HUDEP-2 (cell line): ENCODE measurements at regions not wholly inside any gene's neighbourhood (a gene's known extent, or its start where the extent isn't known, plus 50 kb on each side); places are given as distances from the start of the nearest gene placed in this dataset.

Source experiments
- DNase-seq, 76 experiments: peaks; one replicate each; lab custom pipeline; 2025; ENCODE audit not compliant: unreplicated experiment in 76 of 76; lab: John Stamatoyannopoulos, UW

GRCh38 chr2:12074845-12075217, 328.4 kb downstream of the LPIN1 start:
- no peak for DNase-seq

- DNase-seq: no peak
Observed at GRCh38 chr2:12075603-12076002, 329.2 kb downstream of the LPIN1 start.

- no peak for DNase-seq
Observed at GRCh38 chr2:12076810-12077209, 330.4 kb downstream of the LPIN1 start.

- DNase-seq: no peak
Observed at GRCh38 chr2:12080360-12080759, 333.9 kb downstream of the LPIN1 start.

GRCh38 chr2:12081481-12082210, 335.2 kb downstream of the LPIN1 start:
- no peak for DNase-seq

- DNase-seq: no peak
Observed at GRCh38 chr2:12083081-12083581, 336.7 kb downstream of the LPIN1 start.

- DNase-seq: no peak
Observed at GRCh38 chr2:12083713-12084419, 337.4 kb downstream of the LPIN1 start.

- no peak for DNase-seq
Observed at GRCh38 chr2:12087175-12087574, 340.7 kb downstream of the LPIN1 start.

GRCh38 chr2:12087671-12088380, 341.4 kb downstream of the LPIN1 start:
- no peak for DNase-seq

- DNase-seq: no peak
Observed at GRCh38 chr2:12089001-12089400, 342.6 kb downstream of the LPIN1 start.

- DNase-seq: no peak
Observed at GRCh38 chr2:12089496-12089895, 343.1 kb downstream of the LPIN1 start.

GRCh38 chr2:12090072-12090471, 343.6 kb downstream of the LPIN1 start:
- no peak for DNase-seq

- DNase-seq: no peak
Observed at GRCh38 chr2:12090590-12090989, 344.2 kb downstream of the LPIN1 start.

- no peak for DNase-seq
Observed at GRCh38 chr2:12091201-12091806, 344.9 kb downstream of the LPIN1 start.

GRCh38 chr2:12094134-12094533, 347.7 kb downstream of the LPIN1 start:
- DNase-seq: no peak

GRCh38 chr2:12096051-12096787, 349.8 kb downstream of the LPIN1 start:
- DNase-seq: no peak

GRCh38 chr2:12096788-12097449, 350.5 kb downstream of the LPIN1 start:
- no peak for DNase-seq

- no peak for DNase-seq
Observed at GRCh38 chr2:12097859-12098258, 351.4 kb downstream of the LPIN1 start.

- no peak for DNase-seq
Observed at GRCh38 chr2:12099374-12099773, 352.9 kb downstream of the LPIN1 start.

GRCh38 chr2:12102679-12103078, 356.2 kb downstream of the LPIN1 start:
- no peak for DNase-seq
